Liver (tissue), 8 donors: ENCODE measurements at regions not wholly inside any gene's neighbourhood (a gene's known extent, or its start where the extent isn't known, plus 50 kb on each side); places are given as distances from the start of the nearest gene placed in this dataset.

Experiments
- DNase-seq: peaks from one replicate; pipeline ENCODE4 v3.0.0-alpha.2; 2017; ENCODE audit warnings: low spot score
- H3K27ac ChIP-seq, 2 donors: one replicate each; pipeline ENCODE4 v1.7.0; 2013; ENCODE audit warnings: inconsistent platforms in 2 of 2, low read length in 2 of 2, control low read depth in 1 of 2, low read depth in 1 of 2, mild to moderate bottlenecking in 1 of 2
- H3K27me3 ChIP-seq, 4 donors: one replicate each; pipeline versions ENCODE4 v1.6.1 to v1.7.0; 2013; ENCODE audit warnings: low read length in 3 of 4, inconsistent platforms in 1 of 4, mild to moderate bottlenecking in 1 of 4, moderate library complexity in 1 of 4; ENCODE audit not compliant: control insufficient read depth in 4 of 4, insufficient read depth in 4 of 4
- H3K36me3 ChIP-seq, 4 donors: one replicate each; pipeline versions ENCODE4 v1.6.1 to v1.7.0; 2013; ENCODE audit warnings: low read length in 3 of 4, mild to moderate bottlenecking in 3 of 4, low read depth in 1 of 4, moderate library complexity in 1 of 4; ENCODE audit not compliant: control insufficient read depth in 4 of 4, insufficient read depth in 3 of 4
- H3K4me1 ChIP-seq, 4 donors: one replicate each; pipeline versions ENCODE4 v1.6.1 to v1.7.0; 2013; ENCODE audit warnings: low read length in 3 of 4, mild to moderate bottlenecking in 3 of 4, moderate library complexity in 1 of 4; ENCODE audit not compliant: control insufficient read depth in 4 of 4, insufficient read depth in 4 of 4
- H3K4me3 ChIP-seq, 3 donors: one replicate each; pipeline versions ENCODE4 v1.6.1 to v1.7.0; 2013; ENCODE audit warnings: low read length in 3 of 3, control low read depth in 1 of 3, low read depth in 1 of 3, mild to moderate bottlenecking in 1 of 3
- H3K9ac ChIP-seq, 2 donors: one replicate each; pipeline ENCODE4 v1.7.0; 2013; ENCODE audit warnings: low read length in 2 of 2, mild to moderate bottlenecking in 2 of 2, moderate library complexity in 2 of 2, control low read depth in 1 of 2, low read depth in 1 of 2
- H3K9me3 ChIP-seq, 4 donors: one replicate each; pipeline versions ENCODE4 v1.6.1 to v1.7.0; 2013; ENCODE audit warnings: low read length in 3 of 4; ENCODE audit not compliant: control insufficient read depth in 4 of 4
- ATF3 ChIP-seq: IDR thresholded peaks from 2 replicates; pipeline ENCODE4 v1.6.1; 2016; ENCODE audit warnings: antibody characterized with exemption
- CTCF ChIP-seq: fragments of 150-350 bp; IDR thresholded peaks from 2 replicates; pipeline ENCODE4 v1.5.1; 2017; ENCODE audit warnings: improper control_type of control experiment, low read depth, low read length; ENCODE audit not compliant: missing input control
- EGR1 ChIP-seq, 2 donors: IDR thresholded peaks; 2 replicates each; pipeline ENCODE4 v1.6.1; 2016 to 2018; ENCODE audit warnings: antibody characterized with exemption in 2 of 2, low read depth in 2 of 2
- FOXA1 ChIP-seq: IDR thresholded peaks from 2 replicates; pipeline ENCODE4 v1.6.1; 2016; ENCODE audit warnings: antibody characterized with exemption
- FOXA2 ChIP-seq: IDR thresholded peaks from 2 replicates; pipeline ENCODE4 v1.6.1; 2016; ENCODE audit warnings: antibody characterized with exemption
- GABPA ChIP-seq, 2 donors: IDR thresholded peaks in 1 of 2; conservative IDR thresholded peaks in 1 of 2; 2 replicates each; pipeline ENCODE4 v1.6.1; 2016; ENCODE audit warnings: antibody characterized with exemption in 2 of 2, mild to moderate bottlenecking in 1 of 2, moderate library complexity in 1 of 2
- HNF4A ChIP-seq, 2 donors: conservative IDR thresholded peaks; 2 replicates each; pipeline ENCODE4 v1.6.1; 2016; ENCODE audit warnings: antibody characterized with exemption in 2 of 2, mild to moderate bottlenecking in 2 of 2
- HNF4G ChIP-seq: IDR thresholded peaks from 2 replicates; pipeline ENCODE4 v1.6.1; 2016; ENCODE audit warnings: antibody characterized with exemption
- JUND ChIP-seq, 2 donors: IDR thresholded peaks; 2 replicates each; pipeline ENCODE4 v1.6.1; 2016; ENCODE audit warnings: antibody characterized with exemption in 2 of 2
- NR2F2 ChIP-seq: IDR thresholded peaks from 2 replicates; pipeline ENCODE4 v1.6.1; 2016; ENCODE audit warnings: antibody characterized with exemption
- RAD21 ChIP-seq, 2 donors: IDR thresholded peaks; 2 replicates each; pipeline ENCODE4 v1.6.1; 2016; ENCODE audit warnings: antibody characterized with exemption in 2 of 2, mild to moderate bottlenecking in 2 of 2
- REST ChIP-seq: IDR thresholded peaks from 2 replicates; pipeline ENCODE4 v1.6.1; 2016; ENCODE audit warnings: antibody characterized with exemption, mild to moderate bottlenecking
- RXRA ChIP-seq, 2 donors: IDR thresholded peaks; 2 replicates each; pipeline ENCODE4 v1.6.1; 2017 to 2018; ENCODE audit warnings: antibody characterized with exemption in 2 of 2, mild to moderate bottlenecking in 1 of 2
- SP1 ChIP-seq: IDR thresholded peaks from 2 replicates; pipeline ENCODE4 v1.6.1; 2018; ENCODE audit warnings: antibody characterized with exemption, mild to moderate bottlenecking
- TAF1 ChIP-seq: conservative IDR thresholded peaks from 2 replicates; pipeline ENCODE4 v1.6.1; 2016; ENCODE audit warnings: antibody characterized with exemption, mild to moderate bottlenecking
- YY1 ChIP-seq: IDR thresholded peaks from 2 replicates; pipeline ENCODE4 v1.6.1; 2016; ENCODE audit warnings: antibody characterized with exemption, mild to moderate bottlenecking
- ZBTB33 ChIP-seq: IDR thresholded peaks from 2 replicates; pipeline ENCODE4 v1.6.1; 2016; ENCODE audit warnings: antibody characterized with exemption
- whole genome bisulfite sequencing: extraction: QIAGEN DNeasy Blood & Tissue Kit; methylation state at CpG from one replicate; pipeline ENCODE4 v1.1.7; 2013; 5-methylcytosine and 5-hydroxymethylcytosine counted together
- TF ChIP-seq, protein P1 (sequence below): IDR thresholded peaks from 2 replicates; pipeline ENCODE4 v1.6.1; 2016; ENCODE audit warnings: antibody characterized with exemption
- donor health status: healthy.
- donor health status: healthy.
- donor health status: healthy.
- donor health status: healthy.
- donor health status: healthy.

GRCh38 chr15:96948981-96949380 lies 618.5 kb downstream of the NR2F2 start (continued):
- TF ChIP-seq RXRA (IDR thresholded peaks at IDR 0.05) (no peak), NR2F2 (no peak), FOXA1 (no peak), RAD21 (IDR thresholded peaks at IDR 0.05) (no peak), FOXA2 (no peak), REST (no peak), YY1 (no peak), JUND (IDR thresholded peaks at IDR 0.05) (no peak)

GRCh38 chr15:96958721-96959120 lies 628.2 kb downstream of the NR2F2 start:
- H3K27ac ChIP-seq, result no peak overlapping the region
- TF ChIP-seq FOXA1 (no peak), HNF4G (no peak), SP1 (no peak), REST (no peak), YY1 (no peak), EGR1 (IDR thresholded peaks at IDR 0.05; ENCODE audit: low read depth in 2 of 2) (no peak), TAF1 (no peak), GABPA (IDR thresholded peaks at IDR 0.05 in 1 of 2, conservative IDR thresholded peaks at IDR 0.05 in 1 of 2) (no peak), JUND (IDR thresholded peaks at IDR 0.05) (no peak), HNF4A (conservative IDR thresholded peaks at IDR 0.05) (no peak), RAD21 (IDR thresholded peaks at IDR 0.05) (no peak), NR2F2 (no peak), RXRA (IDR thresholded peaks at IDR 0.05) (no peak), ZBTB33 (no peak), ATF3 (no peak), CTCF (no peak), FOXA2 (no peak)
- TF ChIP-seq, protein P1, sequence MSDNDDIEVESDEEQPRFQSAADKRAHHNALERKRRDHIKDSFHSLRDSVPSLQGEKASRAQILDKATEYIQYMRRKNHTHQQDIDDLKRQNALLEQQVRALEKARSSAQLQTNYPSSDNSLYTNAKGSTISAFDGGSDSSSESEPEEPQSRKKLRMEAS, result no peak
- peaks cover 0 to 10% (median 2%) of the 10 kb centered on the region in 4 donors for H3K27me3 ChIP-seq
- DNase-seq, result no peak
- WGBS, result 58% methylated on average over 2 of the region's 2 CpGs
- no peak overlapping the region for H3K4me3 ChIP-seq
- H3K9me3 ChIP-seq, result no peaks in the 10 kb centered on the region
- H3K4me1 ChIP-seq, result no peaks in the 10 kb centered on the region
- H3K9ac ChIP-seq, result no peak overlapping the region
- no peaks in the 10 kb centered on the region for H3K36me3 ChIP-seq
